Embryonic facial prominence (tissue), 1 donor: ENCODE measurements at regions not wholly inside any gene's neighbourhood (a gene's known extent, or its start where the extent isn't known, plus 50 kb on each side); places are given as distances from the start of the nearest gene placed in this dataset.
"Not testable (repeated sequence)": the region's sequence is repeated elsewhere in the genome, so short reads cannot be mapped to it uniquely, and the experiment has no call there.

ENCODE experiments used
- DNase-seq: peaks from one replicate; pipeline ENCODE4 v3.0.0-alpha.2; 2016; ENCODE audit errors: extremely low spot score

DNA sequence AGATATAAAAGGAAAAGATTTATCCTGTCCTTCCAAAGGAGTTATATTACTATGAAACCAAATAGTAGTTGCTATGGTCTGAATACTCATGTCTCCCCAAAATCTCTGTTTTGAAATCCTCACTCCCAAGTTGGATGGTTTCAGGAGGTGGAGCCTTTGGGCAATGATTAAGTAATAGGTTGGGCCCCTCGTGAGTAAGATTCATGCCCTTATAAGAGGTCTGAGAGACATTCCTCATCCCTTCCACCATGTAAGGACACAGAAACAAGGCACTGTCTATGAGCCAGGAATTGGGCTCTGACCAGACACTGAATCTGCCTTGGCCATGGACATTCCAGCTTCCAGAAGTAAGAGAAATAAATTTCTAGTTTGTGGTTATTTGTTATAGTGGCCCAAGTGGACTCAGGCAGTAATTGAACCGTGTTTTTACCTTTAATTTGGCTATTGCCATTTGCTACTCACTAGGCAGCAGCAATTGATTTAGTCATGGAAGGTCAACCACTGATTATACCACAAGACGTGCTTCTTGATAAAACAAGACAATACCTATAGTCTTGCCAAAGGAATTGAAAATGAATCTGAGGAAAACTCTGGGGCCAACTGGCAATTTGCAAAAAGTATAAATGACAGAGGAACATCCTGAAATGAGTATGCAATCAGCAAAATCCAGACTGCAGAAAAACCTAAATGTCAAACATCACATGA lies 717.4 kb upstream of the SPRY2 start:
- no peak for DNase-seq

DNA sequence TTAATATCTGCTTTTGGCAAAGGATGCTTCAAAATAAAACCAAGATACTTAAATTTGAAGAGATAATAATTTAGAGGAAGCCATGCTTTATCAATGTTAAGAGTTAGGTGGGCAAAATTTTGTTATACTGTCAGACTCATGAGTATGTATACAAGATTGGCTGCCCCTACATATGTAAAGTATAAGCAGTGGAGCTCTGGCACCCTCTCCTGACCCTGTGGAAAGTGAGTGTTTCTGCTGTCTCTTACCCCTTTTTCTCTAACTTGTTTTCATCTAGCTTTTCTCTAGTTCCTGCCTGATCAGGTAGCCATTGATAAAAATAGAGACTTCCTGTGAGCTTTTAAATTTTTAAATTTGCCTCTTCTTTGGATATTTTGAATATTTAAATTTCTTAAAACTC lies 710.9 kb upstream of the SPRY2 start:
- DNase-seq, result no peak

DNA sequence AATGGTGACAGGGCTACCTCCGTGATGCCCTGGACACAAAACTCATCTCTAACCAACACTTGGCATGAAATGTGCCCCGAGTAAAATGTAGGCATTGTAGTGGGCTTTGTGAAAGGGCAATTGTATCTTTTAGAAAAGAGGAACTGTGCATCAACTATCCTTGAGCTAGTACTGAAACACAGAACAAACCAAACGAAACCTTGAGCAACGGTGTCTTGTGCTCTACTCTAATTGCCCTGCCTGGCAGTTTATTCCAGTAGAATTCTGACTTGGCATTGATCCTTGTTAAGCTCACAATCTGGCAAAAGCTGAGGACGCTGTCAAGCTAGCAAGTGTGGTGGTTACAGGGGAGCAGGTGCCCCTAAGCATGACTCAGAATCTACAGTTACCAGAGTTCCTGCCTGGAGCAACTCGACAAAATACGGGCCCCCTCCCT lies 707.1 kb upstream of the SPRY2 start:
- DNase-seq, result no peak

DNA sequence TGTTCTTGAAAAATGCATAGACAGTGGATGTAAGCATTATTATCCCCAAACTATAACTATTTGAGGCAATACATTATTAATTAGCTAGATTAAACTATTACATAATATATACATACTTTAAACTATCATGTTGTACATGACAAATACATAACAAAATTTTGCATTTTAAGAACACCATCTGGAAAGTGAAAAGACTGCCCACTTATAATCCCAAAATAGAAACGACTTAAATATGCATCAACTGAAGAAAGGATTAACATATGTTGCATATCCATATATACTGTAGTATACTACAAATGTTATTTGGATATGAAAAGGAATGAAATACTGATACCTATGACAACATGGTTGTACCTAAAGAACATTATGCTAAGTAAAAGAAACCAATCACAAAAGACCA lies 700.8 kb upstream of the SPRY2 start:
- no peak for DNase-seq

DNA sequence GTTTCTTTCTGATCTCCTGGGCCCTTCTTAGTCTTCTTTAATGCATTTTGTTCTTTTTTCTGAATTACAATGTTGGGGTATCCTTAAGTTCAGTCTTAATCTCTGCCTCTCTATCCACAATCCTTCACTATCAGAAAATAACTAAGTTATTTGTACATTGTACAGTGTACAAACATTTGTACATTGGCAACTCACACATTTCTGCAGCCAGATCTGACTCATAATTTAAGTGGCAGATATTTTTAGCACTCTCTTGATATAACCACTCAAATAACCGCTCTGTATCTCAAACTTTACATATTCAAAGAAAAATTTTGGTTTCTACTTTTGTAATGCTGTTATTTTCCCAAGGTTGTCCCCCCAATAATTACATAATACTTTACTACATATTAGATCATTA lies 691.1 kb upstream of the SPRY2 start:
- DNase-seq, result no peak

DNA sequence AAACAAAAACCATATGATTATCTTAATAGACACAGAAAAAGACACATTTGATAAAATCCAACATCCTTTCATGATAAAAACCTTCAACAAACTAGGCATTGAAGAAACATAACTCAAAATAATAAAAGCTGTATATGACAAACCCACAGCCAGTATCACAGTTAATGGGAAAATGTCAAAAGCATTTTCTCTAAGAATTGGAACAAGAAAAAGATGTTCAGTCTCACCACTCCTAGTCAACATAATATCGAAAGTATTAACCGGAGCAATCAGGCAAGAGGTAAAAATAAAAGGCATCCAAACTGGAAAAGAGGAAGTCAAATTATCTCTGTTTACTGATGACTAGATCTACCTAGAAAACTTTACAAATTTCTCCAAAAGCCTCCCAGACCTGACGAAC lies 684.2 kb upstream of the SPRY2 start:
- no peak for DNase-seq

DNA sequence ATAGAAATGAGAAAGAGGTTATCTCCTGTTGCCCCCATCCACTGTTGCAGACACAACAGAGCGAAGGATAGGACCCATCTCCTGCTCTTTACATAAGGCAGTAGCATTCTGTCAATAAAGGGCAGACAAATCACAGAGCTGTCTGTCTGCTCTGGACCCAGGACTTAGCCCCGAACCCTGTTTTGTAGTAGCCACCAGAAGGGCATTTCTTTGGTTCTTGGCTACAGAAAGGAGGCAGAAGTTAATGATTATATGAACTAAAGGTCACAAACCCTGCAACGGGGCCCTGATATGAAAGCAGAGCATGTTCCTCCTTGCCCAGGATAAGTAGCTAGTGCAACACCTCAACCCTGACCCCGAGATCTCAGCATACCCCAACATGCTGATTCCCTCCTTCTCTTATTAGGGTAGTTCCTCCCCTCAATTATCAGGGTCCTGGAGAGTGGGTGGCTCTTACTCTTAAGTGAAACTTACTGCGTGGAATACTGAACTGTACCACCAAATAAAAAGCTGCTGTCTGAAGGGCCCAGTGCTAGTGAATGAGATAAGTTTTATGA lies 680.4 kb upstream of the SPRY2 start:
- DNase-seq, result no peak

DNA sequence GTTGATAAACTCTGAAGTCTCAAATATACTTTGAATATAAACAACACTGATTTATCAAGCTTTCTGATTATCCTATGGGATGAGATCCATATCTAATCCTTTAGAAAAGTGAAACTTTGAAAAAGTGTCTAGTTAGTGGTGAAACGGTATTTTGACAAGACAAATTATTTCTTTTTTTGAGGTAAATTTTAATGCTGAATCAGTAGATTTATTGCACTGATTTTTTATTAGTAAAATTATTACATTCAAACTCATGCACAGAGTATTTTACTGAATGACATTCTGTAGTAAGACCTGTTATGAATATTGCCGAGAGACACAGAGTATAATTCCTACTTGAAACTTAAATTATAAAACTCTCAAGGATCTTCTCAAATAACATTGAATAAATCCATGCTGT lies 679.1 kb upstream of the SPRY2 start:
- no peak for DNase-seq

DNA sequence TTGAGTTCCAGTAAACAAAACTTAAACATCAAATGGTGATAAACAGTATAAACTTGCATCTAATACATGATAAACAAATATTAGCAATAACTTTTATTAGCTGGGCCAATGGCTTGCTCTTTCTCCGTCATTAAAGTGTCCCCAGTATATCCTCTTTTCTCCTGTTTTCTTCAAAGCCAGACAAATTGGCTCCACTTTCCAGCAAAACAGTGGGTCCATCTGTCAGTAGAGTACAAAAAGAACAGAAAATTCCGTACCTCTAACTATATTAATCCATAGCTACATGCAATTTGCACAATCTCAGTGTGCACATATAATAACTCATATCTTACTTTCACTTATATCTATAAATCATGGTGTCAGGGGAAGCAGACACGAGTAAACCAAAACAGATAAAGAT lies 678.0 kb upstream of the SPRY2 start:
- DNase-seq, result no peak

DNA sequence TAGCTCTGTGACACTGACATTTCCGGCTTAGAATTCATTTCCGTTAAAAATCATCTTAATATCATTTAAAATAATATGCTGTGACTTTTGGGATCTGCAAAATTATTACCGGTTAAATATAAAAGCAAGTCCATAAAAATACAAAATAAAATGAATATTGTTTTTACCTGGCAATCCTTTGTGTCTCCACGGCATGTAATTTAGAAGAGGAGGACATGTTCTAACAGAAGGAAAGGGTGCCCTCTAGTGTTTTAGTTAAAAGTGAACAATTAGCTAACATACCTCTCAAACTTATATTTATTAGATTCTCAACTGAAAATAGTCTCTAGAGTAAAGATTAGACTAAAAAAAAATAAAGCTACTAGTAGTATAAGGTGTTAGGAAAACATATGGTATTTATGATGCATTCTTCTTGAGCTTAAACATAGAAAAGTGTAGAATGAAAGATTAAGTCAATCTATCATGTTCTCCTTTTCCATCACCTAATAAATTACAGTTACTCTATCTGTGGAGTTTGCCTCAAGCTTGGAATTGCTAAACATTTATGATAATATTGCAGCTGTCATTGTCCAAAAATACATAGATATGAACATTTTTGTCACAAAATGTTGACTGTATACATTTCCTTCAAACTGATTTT lies 676.7 kb upstream of the SPRY2 start:
- DNase-seq, result peak; percentile 60

DNA sequence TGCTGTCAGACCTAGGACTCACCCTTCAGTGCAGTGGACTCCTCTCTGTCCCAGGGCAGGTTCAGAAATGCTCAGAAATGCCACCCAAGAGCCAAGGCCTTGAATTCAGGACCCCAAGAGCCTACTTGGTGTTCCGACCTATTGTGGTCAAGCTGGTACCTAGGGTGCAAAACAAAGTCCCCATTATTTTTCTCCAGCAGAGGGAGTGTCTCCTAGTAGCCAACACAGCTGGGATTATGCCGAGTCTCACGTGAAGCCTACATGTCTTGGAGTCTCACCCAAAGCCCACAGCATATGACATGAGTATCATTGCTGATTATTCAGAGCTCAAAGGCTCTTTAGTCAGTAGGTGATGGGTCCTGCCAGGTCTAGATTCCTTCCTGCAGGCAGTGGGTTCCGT lies 671.1 kb upstream of the SPRY2 start:
- DNase-seq, result no peak

DNA sequence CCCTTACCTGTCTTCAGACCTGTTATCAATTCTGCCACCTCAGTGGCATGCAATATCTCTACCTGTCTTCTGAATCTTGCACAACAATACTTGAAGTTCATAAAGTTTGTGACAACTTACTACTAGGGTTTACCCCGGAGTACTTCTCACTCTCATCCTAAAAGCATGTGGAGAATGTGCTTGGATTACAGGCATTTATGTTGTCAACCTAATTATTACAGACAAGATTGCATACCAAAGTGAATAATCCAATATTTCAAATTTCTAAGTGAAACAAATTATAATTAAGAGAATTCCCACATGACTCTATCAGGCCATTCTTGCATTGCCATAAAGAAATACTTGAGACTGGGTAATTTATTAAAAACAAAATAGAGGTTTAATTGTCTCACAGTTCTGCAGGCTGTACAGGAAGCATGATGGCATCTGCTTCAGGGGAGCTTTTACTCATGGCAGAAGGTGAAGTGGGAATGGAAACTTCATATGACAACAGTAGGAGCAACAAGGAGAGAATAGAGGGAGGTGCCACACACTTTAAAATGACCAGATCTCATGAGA lies 661.0 kb upstream of the SPRY2 start:
- no peak for DNase-seq

DNA sequence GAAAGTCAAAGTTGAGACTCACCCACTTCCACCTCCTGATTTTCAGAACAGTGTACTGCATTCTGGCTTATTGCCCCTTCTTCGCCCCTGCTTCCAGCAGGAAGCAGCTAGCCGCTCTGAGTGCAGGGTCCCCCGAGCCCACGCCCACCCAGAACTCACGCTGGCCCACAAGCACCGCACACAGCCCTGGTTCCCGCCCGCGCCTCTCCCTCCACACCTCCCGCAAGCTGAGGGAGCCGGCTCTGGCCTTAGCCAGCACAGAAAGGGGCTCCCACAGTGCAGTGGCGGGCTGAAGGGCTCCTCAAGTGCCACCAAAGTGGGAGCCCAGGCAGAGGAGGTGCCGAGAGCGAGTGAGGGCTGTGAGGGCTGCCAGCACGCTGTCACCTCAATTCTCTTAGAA lies 657.7 kb upstream of the SPRY2 start:
- not testable (repeated sequence) for DNase-seq

DNA sequence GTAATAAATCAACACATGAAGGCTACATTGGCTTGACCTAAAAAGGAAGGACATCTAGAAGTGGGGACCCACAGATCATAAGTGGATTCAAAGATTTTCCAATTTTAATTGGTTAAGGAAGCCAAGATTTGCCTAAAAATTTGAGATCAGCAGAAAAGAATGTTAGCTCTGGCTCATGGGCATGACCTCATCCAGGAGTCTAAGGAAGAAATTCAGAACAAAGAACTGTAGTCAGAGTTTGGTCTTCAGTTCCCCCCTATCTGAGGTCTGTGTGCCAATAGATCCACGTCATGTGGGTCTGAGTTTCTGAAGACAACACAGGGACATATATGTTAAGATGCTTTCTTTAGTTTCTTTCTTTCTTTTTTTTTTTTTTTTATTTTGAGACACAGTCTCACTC lies 648.8 kb upstream of the SPRY2 start:
- DNase-seq, result no peak

DNA sequence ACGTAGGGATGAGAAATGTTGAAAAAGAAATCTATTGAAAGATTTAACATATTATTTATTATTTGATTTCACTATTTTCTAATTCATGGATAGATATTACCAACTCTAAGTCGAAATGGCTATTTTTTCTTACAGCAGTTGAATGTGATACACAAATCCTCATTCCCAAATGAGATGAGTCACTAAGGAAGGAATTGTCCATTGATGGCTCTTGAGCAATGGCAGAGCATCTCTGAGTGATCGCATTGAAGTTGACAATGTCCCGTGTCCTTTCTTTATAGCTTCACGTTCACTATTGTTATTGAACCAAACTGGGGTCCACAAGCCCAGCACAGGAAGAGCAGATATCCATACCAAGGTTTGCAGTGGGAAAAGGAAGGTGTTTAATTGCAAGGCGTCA lies 648.3 kb upstream of the SPRY2 start:
- no peak for DNase-seq

DNA sequence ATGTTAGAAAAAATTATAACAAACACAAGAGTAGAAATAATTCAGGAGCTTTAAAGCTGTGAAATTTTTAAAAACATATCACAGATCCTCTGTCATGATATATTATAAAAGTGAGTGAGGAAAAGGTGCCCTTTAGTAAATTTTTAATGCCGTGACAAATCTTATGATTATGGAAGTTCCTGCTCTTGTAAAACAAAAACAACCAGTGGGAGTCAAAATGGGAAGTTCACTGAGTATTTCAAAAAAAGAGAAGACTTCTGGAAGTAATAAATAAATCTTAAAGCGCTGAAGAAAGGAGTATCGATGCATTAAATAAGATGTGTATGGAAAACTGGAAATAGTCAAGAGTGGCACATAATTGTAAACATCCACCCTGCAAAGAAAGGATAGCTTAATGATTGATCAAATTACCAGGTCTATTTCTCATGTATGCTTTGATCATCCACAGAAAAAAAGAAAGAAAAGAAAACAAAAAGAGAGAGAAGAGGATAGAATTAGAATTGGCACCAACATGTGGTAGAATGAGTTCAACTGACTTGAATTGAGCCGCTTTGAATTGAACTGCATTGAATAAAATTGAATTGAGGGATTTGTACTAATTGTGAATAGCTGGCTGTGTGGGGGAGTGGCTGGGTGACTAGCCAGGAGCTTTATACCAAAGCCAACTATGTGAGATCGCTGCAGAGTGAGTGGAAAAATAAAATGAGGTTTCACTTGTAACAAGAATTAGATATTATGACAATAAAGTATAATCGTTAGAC lies 647.6 kb upstream of the SPRY2 start:
- no peak for DNase-seq

DNA sequence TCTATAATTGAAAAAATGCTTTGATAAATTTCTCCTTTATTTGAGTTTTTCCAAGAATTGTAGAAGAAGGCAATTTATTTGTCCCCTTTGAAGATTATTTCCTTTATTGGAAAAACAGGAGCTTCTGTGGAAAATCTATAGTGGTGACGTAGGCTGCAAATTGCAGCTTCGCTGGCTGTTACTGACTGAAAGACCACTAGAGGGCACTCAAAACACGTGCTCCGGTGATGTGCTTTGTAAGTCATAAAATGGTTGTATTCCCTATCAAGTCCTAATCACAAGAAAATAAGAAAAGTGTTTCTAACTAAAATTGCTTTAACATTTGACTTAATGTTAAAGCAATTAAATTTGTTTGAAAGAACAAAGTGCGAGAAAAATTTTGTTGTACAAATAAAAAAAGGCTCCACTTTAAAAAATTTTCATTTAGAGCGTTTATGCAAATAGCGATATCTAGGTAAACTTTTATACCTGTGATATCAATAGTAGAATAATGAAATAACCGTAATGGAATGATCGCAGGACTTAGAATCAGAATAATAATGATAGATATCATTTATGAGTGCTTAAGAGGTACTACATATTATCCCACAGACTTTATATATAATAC lies 638.2 kb upstream of the SPRY2 start:
- peak; percentile 45 for DNase-seq

DNA sequence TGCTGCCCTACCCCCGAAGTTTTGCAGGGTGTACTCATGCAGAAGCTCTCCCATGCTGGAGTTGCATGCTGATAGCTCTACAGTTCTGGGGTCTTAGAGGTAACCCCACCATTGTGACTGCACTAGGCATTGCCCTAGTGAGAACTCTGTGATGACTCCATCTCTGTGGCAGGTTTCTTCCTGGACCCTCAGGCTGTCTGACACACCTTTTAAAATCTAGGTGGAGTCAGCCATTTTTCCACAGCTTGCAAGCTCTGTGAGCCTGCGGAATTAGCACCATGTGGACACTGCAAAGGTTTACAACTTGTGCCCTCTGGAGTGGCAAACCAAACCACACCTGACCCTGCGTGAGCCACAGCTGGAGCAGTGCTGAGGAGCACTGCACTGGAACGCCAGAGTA lies 636.2 kb upstream of the SPRY2 start:
- no peak for DNase-seq

DNA sequence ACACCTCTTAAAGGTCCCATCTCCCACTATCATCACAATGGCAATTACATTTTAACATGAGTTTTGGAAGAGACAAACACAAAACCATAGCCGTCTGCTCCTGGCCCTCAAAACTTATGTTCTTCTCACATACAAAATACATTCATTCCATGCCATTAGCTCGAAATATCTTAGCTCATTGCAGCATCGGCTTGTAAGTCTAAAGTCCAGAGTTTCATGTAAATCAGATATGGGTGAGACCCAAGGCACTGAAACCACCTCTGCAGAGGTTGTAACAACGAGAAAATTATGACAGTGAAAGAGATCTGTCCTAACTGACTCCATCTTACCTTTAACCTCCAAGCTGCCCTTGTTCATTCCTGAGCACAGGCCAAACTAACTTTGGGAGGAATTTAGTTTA lies 635.0 kb upstream of the SPRY2 start:
- DNase-seq, result no peak

DNA sequence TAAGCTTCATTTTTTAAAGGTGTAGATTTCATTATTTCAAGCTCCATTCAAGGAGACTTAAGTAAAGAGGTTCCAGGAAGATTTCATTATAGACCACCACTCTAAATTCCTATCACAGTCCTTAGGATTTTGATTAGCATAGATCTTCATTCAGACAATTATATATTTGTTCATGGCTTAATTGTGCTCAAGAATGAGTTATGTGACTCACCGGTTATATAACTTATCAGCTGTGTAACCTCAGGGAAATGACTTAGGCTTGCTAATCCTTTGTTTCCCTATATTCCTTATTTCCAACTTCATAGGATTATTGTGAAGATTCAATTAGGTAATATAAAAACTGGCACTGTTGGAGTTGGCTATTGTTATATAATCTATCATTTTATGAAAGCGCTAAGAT lies 632.8 kb upstream of the SPRY2 start:
- DNase-seq, result no peak

DNA sequence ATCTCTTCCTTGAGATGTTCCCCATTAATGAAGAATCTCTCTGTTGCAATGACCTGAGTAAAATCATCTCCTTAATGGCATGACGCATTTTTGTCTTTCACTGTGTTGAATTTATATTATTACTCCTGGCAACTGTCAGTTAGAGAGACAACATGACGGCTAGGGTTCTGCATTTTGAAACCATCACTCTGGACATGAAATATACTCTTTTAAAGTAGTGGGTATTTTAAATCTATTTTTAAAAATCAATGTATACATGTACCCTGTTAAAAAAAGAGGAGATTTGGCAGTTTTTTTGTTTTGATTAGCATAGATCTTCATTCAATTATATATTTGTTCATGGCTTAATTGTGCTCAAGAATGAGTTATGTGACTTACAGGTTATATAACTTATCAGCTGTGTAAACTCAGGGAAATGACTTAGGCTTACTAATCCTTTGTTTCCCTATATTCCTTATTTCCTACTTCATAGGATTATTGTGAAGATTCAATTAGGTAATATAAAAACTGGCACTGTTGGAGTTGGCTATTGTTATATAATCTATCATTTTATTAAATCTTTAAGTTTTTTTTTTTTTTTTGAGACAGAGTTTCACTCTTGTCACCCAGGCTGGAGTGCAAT lies 632.0 kb upstream of the SPRY2 start:
- no peak for DNase-seq

DNA sequence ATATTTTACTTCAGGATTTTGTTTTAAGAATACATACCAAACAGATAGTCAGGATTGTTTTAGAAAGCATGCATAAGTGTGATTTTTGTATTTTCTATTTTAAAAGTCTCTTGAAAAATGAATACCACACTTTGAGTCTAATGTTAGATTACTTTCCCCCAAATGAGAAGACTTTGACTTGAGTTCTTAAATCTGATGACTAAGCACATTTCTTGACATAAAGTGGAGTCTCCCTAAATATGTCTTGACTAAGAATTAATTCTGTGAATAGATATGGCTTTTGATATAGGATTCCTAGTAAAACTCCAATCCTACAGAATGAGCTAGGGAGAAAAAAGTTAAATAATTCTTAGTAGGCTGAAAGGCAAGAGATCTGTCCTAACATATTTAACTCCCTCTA lies 624.2 kb upstream of the SPRY2 start:
- DNase-seq, result no peak
